HuH-7 (cell line): ENCODE measurements at regions not wholly inside any gene's neighbourhood (a gene's known extent, or its start where the extent isn't known, plus 50 kb on each side); places are given as distances from the start of the nearest gene placed in this dataset.

Source experiments
- DNase-seq: peaks from one replicate; pipeline ENCODE4 v3.0.0; 2011; ENCODE audit warnings: low spot score

DNA sequence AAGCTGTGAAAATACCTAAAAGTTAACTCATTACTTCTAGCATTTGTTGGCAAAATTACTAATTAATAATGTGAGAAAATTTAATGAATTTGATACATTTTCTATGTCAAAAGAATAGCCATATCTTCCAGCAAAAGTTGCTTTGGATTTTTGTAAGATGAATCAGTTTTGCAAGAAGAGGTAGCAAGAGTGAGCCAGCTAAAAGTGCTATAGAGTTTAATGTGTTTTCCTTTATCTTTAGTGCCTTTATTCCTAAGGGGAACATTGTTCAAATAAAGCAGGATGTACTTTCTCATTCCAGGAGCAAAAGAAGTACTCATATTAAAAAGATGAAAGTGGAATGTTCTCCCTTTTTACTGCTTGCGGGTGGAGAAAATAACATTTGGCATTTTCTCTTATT, 622.2 kb downstream of the ANXA1 start:
- DNase-seq = no peak

DNA sequence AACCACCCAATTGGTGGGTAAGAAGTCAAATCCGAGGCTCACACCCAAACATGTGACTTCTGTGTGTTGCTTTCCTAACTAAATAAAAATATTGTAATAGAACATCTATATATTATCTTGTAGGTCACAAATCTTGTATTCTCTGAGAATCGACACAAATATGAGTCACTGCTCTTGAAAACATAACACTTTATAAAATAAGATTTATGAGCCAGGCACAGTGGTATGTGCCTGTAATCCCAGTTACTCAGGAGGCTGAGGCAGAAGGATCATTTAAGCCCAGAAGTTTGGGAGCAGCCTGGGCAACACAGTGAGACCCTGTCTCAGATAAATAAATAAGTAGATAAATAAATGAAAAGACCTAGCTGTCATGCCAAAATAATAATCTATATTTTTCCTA, 624.1 kb downstream of the ANXA1 start:
- no peak for DNase-seq

DNA sequence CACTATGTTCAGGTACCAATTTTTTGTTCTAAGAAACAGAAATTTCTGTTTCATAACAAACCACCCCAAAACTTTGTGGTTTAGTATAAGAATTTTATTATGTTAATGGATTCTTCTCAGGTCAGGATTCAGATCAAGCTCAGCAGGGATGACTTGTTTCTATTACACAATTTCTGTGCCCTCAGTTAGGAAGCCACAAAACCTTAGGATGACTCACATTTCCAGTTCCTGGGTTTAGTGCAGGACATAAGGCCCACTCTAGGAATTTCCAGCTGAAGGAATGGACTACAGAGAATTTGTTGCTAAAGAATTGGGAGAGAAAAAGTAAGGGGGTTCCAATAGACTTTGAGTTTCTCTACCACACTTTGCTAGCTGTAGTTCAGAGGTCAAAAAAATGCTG, 629.3 kb downstream of the ANXA1 start:
- DNase-seq = no peak

DNA sequence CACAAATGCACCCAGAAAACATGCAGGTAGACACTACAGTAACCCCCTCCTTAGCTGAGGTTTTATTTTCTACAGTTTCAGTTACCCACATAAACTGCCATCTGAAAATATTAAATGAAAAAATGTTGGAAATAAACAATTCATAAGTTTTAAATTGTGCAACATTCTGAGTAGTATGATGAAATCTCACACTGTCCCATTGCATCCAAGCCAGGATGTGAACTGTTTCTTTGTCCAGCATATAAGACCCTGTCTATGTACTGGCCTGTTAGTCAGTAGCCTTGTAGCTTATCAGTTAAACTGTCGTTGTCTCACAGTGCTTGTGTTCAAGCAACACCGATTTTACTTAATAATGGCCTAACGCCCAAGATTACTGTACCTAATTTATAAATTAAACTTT, 630.5 kb downstream of the ANXA1 start:
- no peak for DNase-seq

DNA sequence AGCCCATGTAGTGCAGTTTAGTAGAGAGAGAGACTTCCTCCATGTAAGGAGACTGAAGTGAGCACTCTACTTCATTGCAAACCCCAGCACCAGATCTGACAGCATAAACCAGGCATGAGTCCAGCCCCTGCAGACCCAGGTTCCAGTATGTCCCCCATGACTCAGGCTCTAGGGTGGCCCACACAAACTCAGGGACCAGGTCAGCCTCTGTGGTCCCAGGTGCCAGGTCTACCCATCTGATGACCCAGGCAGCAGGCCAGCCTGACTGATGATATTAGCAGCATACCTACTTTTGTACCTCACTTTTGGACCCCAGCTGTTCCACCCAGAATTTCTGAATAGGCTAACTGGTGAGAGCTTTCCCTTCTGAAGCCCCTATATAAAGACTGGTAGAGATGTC, 647.8 kb downstream of the ANXA1 start:
- no peak for DNase-seq

DNA sequence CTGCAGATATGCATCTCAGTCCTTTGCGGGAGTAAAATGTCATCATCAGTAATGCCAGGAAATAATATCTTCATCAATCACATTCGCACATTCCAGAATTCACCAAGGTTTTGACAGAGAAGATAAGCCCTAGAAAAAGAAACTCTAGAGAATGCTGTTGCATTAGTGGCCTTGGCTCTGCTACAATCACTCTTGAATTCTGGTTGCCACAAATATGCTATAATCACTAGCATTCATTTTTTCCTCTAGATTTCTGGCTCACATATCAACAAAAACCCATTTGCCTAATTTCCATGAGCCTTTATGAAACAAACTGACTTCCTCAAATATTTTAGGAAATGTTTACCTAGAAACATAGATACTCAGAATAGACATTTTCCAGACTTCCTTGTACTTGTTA, 653.4 kb downstream of the ANXA1 start:
- DNase-seq = no peak

DNA sequence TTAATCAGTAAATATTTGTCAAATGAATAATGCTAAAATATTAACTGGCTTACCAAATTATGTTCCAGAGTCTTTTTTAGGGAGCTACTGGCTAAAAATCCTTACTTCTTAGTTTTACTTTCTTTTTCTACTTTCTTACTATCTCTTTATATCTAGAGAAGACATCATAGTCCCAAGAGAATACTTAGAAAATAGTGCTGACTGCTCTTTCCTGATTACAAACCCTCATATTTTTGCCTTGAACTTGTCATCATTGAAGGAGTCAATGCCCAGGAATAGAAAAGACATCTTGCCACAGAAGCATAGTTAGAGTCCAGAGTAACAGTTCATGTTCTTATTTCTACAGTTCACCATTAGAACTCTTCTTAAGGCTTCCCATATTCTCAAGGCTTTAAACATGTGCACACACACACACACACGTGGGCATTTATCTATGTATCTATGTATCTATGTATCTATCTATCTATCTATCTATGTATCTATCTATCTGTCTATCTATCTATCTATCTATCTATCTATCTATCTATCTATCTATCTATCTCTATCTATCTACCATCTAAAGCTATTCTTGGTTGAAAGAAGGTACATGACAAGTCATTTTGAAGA, 654.3 kb downstream of the ANXA1 start:
- no peak for DNase-seq

DNA sequence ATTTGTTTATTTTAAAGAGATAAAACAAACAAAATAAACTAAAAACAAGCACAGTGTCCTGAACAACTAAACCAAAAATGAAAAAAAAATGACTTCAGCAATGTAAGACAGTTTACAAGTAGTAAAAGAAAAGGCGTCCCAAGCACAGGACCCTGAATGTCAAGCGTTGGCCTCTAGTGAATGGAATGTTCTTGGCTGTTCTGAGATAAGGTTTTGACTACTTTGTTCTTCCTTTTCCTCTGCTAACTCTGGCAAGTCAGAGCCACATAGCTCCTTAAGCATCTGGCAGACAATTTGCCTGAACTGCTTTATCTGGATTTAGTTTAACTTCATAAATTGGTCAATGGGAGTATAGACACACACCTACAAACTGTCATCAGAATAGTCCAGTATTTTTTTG, 655.2 kb downstream of the ANXA1 start:
- no peak for DNase-seq

DNA sequence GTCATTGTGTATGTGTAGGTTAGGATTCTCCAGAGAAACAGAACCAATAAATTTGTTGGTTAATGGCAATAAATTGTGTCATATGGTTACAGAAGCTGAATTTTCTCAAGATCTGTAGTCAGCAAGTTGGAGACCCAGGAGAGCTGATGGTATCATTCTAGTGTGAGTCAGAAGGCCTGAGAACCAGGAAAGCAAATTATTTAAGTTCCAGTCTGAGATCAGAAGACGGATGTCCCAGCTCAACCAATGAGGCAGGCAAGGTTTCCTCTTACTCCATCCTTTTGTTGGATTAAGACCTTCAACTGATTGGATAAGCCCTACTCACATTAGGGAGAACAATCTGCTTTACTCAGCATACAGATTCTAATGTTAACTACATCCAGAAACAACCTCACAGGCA, 656.3 kb downstream of the ANXA1 start:
- no peak for DNase-seq

DNA sequence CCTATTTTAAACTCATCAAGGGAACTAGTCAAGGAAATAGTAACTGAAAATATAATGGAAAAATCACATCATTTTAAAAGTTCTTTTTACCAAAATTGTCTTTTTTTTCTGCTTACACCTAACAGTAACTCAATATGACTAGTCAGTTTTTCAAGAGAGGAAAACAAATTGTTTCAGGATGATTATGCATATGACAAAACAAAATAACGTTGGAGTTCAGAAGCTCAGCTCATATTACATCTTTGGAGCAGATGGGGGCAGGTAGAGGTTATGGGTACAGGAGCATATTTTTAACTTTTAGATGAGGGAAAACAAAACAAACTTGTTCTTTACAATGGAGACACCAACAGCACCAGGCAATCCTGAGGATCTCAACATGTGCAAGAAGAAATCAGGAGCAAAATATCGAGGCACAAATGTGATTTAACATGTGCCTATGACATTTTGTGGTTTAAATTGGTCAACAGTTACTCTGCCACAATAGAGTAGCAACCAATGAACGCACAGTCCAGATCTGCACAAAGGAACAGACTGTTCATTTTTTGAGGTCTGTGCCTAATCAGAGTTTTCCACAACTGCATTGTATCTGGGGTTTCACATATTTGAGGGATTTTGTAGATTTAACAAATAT, 659.0 kb downstream of the ANXA1 start:
- DNase-seq = no peak

DNA sequence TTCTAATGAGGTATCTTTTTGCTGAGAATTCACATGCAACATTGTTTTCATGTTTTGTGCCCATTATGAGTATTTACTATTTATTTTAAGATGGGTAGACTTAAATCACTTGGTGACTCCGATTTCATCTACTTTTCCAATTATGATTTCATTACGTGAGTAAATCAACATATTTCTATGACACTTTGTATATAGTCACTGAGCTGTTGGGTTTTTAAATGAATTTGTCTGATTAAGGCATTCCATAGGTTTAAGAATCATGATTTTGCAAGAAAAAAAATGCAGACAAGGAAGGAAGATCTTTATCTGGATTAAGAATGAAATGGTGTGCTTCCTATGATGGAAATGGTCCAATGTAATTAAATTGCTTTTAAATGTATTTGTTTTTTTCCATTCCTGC, 661.9 kb downstream of the ANXA1 start:
- DNase-seq = no peak

DNA sequence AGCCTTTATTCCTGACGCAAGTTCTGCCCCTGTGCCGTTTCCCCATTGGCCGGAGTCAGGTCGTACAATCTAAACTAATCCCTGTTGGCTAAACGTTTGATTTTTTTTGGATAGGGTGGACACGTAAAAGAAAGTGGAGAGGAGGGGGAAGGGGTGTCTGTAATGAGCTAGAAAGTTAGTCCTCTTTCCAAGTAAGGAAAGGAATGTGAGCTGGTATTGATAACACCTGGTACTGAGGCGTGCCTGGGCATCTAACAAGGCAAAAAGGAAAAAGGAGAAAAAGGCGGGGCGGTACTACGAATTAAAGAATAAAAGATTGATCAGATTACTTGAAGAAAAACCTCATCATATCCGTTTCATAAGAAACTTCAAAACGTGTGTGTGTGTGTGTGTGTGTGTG, 665.2 kb downstream of the ANXA1 start:
- no peak for DNase-seq

DNA sequence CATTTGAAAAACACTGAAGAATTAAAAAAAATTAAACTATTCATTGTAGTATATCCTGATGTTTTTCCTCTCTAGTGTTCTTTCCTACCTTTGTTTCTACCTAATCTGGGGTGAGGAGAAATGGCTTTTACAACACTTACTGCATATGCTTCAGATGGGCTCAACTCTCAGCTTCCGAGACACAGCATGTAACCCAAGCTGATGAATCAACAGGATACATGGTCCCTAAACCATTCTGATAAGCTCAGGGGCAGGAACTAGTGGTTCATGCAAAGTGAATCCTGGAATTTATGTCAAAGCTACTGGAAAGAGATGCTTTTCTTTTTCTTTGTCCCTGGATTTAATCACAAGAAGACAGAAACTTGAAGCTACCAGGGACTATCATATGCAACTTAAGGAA, 672.5 kb upstream of the RORB start:
- no peak for DNase-seq

DNA sequence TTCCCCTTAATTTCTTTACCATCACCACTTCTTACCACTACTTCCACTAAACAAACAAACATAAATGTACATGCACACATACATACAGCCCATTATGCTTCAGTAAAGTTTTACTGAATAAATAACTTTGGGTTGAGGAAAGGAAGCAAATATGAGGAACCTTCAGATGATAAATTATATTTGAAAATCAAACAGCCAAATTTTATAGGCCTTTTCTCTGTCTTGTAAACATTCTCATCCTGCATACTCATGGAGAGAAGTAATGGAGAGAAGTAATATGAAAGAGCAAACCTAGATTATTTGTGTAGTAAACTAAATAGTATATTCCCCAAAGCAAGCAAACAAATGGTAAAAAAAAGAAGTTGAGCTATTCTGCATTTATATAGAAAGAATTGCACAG, 658.3 kb upstream of the RORB start:
- DNase-seq = no peak

DNA sequence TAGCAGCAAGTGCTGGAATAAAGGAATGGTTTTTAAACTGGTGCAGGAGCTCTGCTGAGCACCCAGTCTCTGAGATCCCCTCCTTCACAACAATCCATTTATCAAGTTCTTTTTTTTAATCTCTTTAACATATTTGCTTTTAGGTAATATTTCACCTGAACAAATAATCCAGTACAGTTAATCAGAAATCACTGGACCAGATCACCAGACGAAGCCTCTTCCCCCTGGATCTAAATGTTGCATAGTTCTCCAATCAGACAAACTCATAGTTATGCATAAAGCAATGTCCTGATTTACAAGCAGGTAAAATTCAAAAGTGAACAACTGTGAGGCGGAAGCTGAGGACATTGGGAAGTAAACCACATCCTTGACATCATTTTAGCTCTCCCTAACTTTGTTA, 657.7 kb upstream of the RORB start:
- no peak for DNase-seq

DNA sequence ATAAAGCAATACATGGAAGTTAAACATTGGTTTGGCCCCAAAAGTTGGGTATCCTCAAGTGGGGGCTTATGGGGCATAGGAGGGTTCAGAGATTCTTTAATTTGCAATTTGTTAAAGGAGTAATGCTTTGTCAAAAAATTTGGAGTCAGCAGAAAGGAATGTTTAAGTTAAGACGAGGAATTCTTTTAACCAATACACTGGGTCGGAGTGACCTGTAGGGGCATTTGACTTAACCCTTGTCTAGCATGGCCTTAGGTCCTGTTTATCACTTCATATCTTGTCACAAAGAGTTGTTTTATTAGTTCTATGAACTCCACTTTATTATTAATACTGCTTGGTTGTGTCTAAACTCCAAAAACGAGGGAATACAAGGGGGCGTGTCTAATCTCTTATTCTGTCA, 656.1 kb upstream of the RORB start:
- no peak for DNase-seq

DNA sequence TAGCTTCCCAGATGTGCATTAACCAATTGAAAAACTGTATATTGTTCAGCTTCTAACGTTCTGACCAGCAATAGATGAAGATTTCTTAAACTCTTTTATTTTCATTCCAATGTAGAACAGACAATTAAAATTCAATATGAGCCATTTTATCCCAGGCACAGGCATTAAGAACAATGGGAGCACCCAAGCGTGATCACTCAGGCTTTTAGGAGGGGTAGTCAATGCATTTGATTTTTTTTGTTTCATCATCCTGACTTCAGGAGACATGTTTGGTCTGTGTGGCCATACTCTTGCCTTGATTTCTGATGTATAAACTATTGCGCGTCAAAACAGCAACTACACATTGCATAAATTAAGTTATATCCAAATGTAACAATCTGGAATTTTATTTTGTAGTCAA, 653.0 kb upstream of the RORB start:
- no peak for DNase-seq

DNA sequence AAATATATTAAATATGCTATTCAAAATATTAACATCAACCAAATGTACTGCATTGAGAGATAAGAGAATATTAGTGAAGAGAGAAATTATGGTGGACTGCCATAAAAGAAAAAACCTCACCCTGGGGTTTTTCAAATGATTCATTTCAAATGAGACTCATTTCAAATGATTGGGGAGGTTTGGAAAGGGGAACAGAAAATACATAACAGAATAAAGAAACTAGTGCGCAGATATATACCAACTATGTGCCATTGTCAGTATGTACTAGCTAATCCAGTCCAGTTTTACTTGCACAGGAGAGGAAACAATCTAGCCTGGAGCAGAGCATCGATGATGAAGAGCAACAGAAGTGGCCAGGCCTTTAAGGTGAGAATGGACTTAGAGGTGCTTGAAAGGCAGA, 651.6 kb upstream of the RORB start:
- no peak for DNase-seq

DNA sequence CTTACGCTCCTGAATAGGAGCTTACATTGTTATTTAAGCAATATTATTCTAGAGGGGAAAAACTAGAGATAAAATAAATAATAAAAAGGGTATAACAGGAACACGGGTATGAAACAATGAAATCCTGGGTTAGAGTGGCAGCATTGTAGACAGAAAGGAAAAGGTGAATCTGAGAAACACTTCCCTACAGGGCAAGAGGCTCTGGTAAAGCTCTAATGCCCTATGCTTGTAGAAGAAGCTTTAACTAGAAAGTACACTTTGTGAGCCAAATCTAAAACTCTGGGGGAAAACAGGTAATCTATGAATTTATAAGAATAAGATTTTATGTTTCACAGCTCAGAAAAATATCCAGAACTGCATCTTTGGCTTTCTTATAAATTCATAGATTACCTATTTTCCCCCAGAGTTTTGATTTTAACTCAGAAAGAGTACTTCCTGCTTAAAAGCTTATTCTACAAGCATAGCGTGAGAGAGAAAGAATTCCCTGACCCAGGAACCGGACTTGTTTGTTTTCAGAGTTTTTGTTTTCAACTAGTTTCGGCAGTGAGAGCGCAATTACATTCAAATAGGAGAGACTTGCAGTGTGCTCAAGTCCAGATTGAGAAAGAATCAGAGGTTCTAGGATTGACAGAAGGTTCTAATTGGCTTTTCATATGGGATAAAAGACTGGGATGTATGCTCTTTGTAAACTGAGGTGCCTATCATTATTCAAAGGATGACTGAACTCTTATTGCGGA, 651.0 kb upstream of the RORB start:
- no peak for DNase-seq

DNA sequence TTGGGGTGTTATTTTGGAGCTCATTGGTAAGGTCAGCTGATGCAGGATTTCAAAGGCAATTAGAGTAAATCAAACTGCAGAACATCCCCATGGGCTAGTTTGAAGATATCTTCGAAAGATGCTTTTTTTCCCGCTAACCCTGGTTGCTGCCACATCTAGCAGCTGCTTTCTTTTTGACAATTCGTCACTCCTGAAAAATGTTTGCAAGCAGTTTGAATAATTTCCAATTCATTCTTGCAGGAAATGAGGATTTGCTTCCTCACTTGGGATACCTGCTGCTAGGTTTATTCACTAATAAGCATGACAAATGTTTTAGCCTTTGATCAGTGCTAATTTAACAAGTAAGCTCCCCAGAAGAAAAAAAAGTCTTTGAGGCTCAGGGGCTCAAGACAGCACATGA, 649.6 kb upstream of the RORB start:
- DNase-seq = no peak

DNA sequence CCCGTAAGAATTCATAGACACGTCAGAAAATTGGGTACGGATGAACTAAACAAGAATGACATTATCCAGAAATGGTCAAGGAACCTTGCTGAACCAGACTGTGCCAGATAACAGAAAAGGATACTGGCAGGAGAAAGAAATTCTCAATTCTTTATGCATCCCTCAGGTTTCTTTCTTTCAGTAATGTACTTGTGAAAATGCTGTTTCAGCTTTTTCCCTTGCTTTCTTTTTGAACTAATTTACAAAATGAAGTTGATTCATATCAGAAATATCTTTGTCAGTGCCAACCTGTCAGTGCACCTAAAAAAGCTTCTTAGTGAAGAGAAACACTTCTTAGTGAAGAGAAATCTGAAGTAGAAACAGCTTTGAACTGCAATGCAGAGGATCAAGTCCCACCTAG, 643.6 kb upstream of the RORB start:
- no peak for DNase-seq

DNA sequence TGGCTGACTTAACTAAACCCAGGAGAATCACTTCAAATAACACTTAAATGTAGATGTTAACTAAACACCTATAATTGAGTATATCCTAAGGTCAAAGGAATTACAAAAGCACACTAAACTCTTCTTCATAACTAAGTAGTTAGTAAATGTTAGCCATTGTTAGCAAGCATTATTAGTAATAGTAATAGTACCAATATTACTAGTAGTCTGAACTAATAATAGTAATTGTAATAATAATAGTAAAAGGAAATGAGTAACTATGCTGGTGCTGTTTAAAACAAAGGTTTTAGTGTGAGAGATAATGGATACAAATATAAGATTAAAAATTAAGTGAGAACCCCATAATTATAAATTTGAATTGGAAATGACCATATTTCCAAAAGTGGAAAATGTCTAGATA, 641.9 kb upstream of the RORB start:
- DNase-seq = no peak

DNA sequence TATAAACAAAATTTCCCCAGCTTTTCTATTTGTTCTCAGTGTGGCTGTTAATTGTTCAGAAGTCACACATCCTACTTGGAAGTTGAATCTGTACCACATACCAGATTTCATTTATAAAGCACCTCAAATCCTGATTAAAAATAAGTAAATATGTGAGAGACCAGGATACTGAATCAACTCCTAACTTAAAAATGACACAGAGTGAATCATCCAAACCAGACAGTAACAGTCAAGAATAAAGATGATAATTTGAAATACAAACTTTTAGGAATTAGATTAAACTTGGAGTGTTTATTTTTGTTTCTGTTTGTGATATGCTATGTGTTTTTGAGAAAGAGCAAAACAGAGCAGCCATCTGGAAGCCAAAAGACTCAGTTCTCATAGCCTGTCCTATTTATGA, 633.2 kb upstream of the RORB start:
- no peak for DNase-seq

DNA sequence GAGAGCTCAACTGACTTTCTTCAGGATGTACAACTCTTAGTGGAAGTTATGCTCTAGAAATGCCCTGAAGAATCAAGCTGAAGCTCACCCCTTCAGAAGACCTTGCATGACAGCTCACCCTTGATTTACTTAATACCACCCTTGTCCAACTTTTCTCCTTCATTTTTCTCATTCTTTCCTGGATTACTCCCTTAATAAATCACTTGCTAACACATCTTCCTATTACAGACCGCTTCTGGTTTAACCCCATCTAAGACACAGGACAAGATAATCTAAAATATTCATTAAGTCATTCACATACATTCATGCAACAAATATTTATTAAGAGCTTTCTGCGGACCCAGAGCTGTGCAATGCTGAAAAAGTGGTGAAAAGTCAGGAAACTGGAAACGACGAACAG, 630.7 kb upstream of the RORB start:
- DNase-seq = no peak
